Sigmoid colon (tissue), 6 donors: ENCODE measurements at regions not wholly inside any gene's neighbourhood (a gene's known extent, or its start where the extent isn't known, plus 50 kb on each side); places are given as distances from the start of the nearest gene placed in this dataset.

Experiments used
- DNase-seq: peaks from one replicate; pipeline ENCODE4 v3.0.0-alpha.2; 2019
- H3K27ac ChIP-seq, 4 donors: fragments of 200-600 bp; sonication (generic); one replicate each; pipeline ENCODE4 v1.5.1; 2016 to 2019; ENCODE audit warnings: mild to moderate bottlenecking in 1 of 4
- H3K27me3 ChIP-seq, 3 donors: fragments of 200-600 bp; sonication (generic); one replicate each; pipeline ENCODE4 v1.5.1; 2019; ENCODE audit warnings: mild to moderate bottlenecking in 1 of 3
- H3K36me3 ChIP-seq, 4 donors: fragments of 200-600 bp; sonication (generic); one replicate each; pipeline ENCODE4 v1.5.1; 2016 to 2019
- H3K4me1 ChIP-seq, 4 donors: fragments of 200-600 bp; sonication (generic); one replicate each; pipeline ENCODE4 v1.5.1; 2017 to 2019
- H3K4me3 ChIP-seq, 4 donors: fragments of 200-600 bp; sonication (generic); one replicate each; pipeline ENCODE4 v1.5.1; 2017 to 2019; ENCODE audit warnings: mild to moderate bottlenecking in 2 of 4, moderate library complexity in 1 of 4
- H3K9me3 ChIP-seq, 4 donors: fragments of 200-600 bp in 3 of 4; sonication (generic) in 3 of 4; one replicate each; pipeline versions ENCODE4 v1.5.1 to v1.6.1; 2013 to 2019
- CTCF ChIP-seq, 4 experiments: fragments of 450-650 bp in 3 of 4; fragments of 200-600 bp in 1 of 4; IDR thresholded peaks; one replicate each; pipeline ENCODE4 v1.5.1; 2016 to 2019; ENCODE audit warnings: antibody characterized with exemption in 4 of 4, mild to moderate bottlenecking in 3 of 4, moderate library complexity in 2 of 4
- EP300 ChIP-seq, 4 donors: sonication (generic); formaldehyde crosslinking; IDR thresholded peaks; one replicate each; pipeline ENCODE4 v1.6.1; 2017; ENCODE audit warnings: antibody characterized with exemption in 4 of 4
- POLR2A ChIP-seq, 2 donors: fragments of 450-650 bp; IDR thresholded peaks; one replicate each; pipeline ENCODE4 v1.6.1; 2016; ENCODE audit warnings: antibody characterized with exemption in 2 of 2, mild to moderate bottlenecking in 2 of 2, moderate library complexity in 2 of 2
- POLR2AphosphoS5 ChIP-seq, 4 donors: sonication (generic); formaldehyde crosslinking; IDR thresholded peaks; one replicate each; pipeline ENCODE4 v1.6.1; 2017; ENCODE audit warnings: antibody characterized with exemption in 4 of 4
- WGBS, 2 donors: extraction: QIAGEN DNeasy Blood & Tissue Kit; methylation state at CpG; one replicate each; pipeline ENCODE4 v1.1.7; 2013; 5-methylcytosine and 5-hydroxymethylcytosine counted together
- intact Hi-C: fragments of 100-400 bp; cut with DNase I; formaldehyde crosslinking; loops from one replicate; pipeline ENCODE4 v1.15.1; 2023
- donor health status: healthy with polysubstance abuse.
- donor health status: healthy.

GRCh38 chr11:42319921-42320320 lies 860.5 kb upstream of the LRRC4C start:
- H3K4me1 ChIP-seq, result no peaks in the 10 kb centered on the region
- intact Hi-C loops, result no loop called here
- DNase-seq, result no peak
- H3K36me3 ChIP-seq, result no peaks in the 10 kb centered on the region
- no peak overlapping the region for H3K4me3 ChIP-seq
- H3K27ac ChIP-seq, result no peak overlapping the region
- TF ChIP-seq POLR2AphosphoS5 (IDR thresholded peaks at IDR 0.05) (no peak), EP300 (IDR thresholded peaks at IDR 0.05) (no peak), CTCF (IDR thresholded peaks at IDR 0.05) (no peak), POLR2A (IDR thresholded peaks at IDR 0.05) (no peak)
- no peaks in the 10 kb centered on the region for H3K9me3 ChIP-seq
- H3K27me3 ChIP-seq, result no peaks in the 10 kb centered on the region

GRCh38 chr11:42329929-42330565 lies 870.6 kb upstream of the LRRC4C start:
- intact Hi-C loops, result no loop called here
- H3K9me3 ChIP-seq, result no peaks in the 10 kb centered on the region
- 47 to 58% methylated on average over 5 of the region's 5 CpGs for WGBS, 2 donors
- no peaks in the 10 kb centered on the region for H3K4me1 ChIP-seq
- no peak overlapping the region for H3K27ac ChIP-seq
- DNase-seq, result no peak
- no peak overlapping the region for H3K4me3 ChIP-seq
- no peaks in the 10 kb centered on the region for H3K36me3 ChIP-seq
- no peak for TF ChIP-seq CTCF (IDR thresholded peaks at IDR 0.05)
- no peak for TF ChIP-seq POLR2AphosphoS5 (IDR thresholded peaks at IDR 0.05)
- TF ChIP-seq POLR2A (IDR thresholded peaks at IDR 0.05), result no peak
- H3K27me3 ChIP-seq, result no peaks in the 10 kb centered on the region

- TF ChIP-seq POLR2A (IDR thresholded peaks at IDR 0.05) (no peak), CTCF (IDR thresholded peaks at IDR 0.05) (no peak), EP300 (IDR thresholded peaks at IDR 0.05) (no peak), POLR2AphosphoS5 (IDR thresholded peaks at IDR 0.05) (no peak)
- DNase-seq, result no peak
- Histone ChIP-seq H3K36me3 (no peaks in the 10 kb centered on the region), H3K27me3 (no peaks in the 10 kb centered on the region), H3K4me3 (no peak overlapping the region), H3K27ac (no peak overlapping the region), H3K4me1 (no peaks in the 10 kb centered on the region), H3K9me3 (no peaks in the 10 kb centered on the region)
- intact Hi-C loops, result no loop called here
- 76 to 81% methylated on average over 4 of the region's 4 CpGs for WGBS, 2 donors
Measured at GRCh38 chr11:42337786-42338455, 878.5 kb upstream of the LRRC4C start.

GRCh38 chr11:42344204-42344792 lies 884.8 kb upstream of the LRRC4C start:
- no peak for TF ChIP-seq POLR2AphosphoS5 (IDR thresholded peaks at IDR 0.05)
- no peak for TF ChIP-seq POLR2A (IDR thresholded peaks at IDR 0.05)
- no peak for TF ChIP-seq CTCF (IDR thresholded peaks at IDR 0.05)
- no peak for TF ChIP-seq EP300 (IDR thresholded peaks at IDR 0.05)
- no peaks in the 10 kb centered on the region for H3K36me3 ChIP-seq
- H3K27me3 ChIP-seq, result no peaks in the 10 kb centered on the region
- no peak for DNase-seq
- no peak overlapping the region for H3K27ac ChIP-seq
- no peak overlapping the region for H3K4me3 ChIP-seq
- intact Hi-C loops, result no loop called here
- no peaks in the 10 kb centered on the region for H3K9me3 ChIP-seq
- 95% methylated on average over 25 of the region's 25 CpGs for WGBS, 2 donors
- no peaks in the 10 kb centered on the region for H3K4me1 ChIP-seq
